ENCODE measurements at regions not wholly inside any gene's neighbourhood (a gene's known extent, or its start where the extent isn't known, plus 50 kb on each side); places are given as distances from the start of the nearest gene placed in this dataset.

DNA sequence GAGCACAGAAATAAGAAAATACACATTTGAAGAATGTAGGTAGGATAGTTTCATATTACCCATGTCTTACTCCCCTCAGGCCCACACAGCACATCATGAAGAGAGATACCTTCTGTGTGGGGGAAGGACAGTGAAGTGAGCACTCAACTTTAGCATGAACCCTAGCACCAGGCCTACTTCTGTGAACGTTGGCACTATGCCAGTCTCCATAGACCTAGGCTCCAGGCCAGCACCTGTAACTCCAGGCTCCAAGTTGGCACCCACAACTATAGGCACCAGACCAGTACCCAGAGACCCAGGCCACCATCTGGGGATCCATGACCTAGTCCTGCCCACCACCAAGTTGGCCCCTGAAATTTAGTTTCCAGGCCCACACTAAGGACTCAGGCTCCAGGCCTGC is 410.9 kb downstream of the INSC start:
- TF ChIP-seq, protein P1, sequence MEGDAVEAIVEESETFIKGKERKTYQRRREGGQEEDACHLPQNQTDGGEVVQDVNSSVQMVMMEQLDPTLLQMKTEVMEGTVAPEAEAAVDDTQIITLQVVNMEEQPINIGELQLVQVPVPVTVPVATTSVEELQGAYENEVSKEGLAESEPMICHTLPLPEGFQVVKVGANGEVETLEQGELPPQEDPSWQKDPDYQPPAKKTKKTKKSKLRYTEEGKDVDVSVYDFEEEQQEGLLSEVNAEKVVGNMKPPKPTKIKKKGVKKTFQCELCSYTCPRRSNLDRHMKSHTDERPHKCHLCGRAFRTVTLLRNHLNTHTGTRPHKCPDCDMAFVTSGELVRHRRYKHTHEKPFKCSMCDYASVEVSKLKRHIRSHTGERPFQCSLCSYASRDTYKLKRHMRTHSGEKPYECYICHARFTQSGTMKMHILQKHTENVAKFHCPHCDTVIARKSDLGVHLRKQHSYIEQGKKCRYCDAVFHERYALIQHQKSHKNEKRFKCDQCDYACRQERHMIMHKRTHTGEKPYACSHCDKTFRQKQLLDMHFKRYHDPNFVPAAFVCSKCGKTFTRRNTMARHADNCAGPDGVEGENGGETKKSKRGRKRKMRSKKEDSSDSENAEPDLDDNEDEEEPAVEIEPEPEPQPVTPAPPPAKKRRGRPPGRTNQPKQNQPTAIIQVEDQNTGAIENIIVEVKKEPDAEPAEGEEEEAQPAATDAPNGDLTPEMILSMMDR (IDR thresholded peaks at IDR 0.05), result no peak
- no peak for TF ChIP-seq POLR2A (IDR thresholded peaks at IDR 0.05)

Measured in uterus (tissue), 2 donors.